OCI-LY3 (cell line): ENCODE measurements at regions not wholly inside any gene's neighbourhood (a gene's known extent, or its start where the extent isn't known, plus 50 kb on each side); places are given as distances from the start of the nearest gene placed in this dataset.

Experiments
- H2AFZ ChIP-seq: fragments of 200-600, 300-600 bp; shearing (Covaris generic); 2 replicates; pipeline ENCODE4 v1.6.0; 2014; ENCODE audit warnings: antibody characterized with exemption, low read depth, low read length
- H3K27ac ChIP-seq: fragments of 200-600, 300-600 bp; sonication (generic); 2 replicates; pipeline ENCODE4 v1.5.1; 2014; ENCODE audit warnings: mild to moderate bottlenecking, low read length, moderate library complexity, mixed read lengths
- H3K27me3 ChIP-seq: fragments of 200-600, 300-600 bp; sonication (generic); 2 replicates; pipeline ENCODE4 v1.6.1; 2014; ENCODE audit warnings: low read depth, low read length, mixed read lengths
- H3K36me3 ChIP-seq: fragments of 200-600, 300-600 bp; sonication (generic); replicated peaks from 2 replicates; pipeline ENCODE3; 2014; ENCODE audit warnings: low read depth, low read length, mixed read lengths
- H3K4me1 ChIP-seq: fragments of 300-600, 200-600 bp; sonication (generic); 2 replicates; pipeline ENCODE4 v1.6.1; 2014; ENCODE audit warnings: low read length, mixed read lengths
- H3K4me2 ChIP-seq: fragments of 200-600, 300-600 bp; sonication (generic); 2 replicates; pipeline ENCODE4 v1.6.1; 2014; ENCODE audit warnings: low read length, mixed read lengths
- H3K4me3 ChIP-seq: fragments of 300-600, 200-600 bp; sonication (generic); 2 replicates; pipeline ENCODE4 v1.5.1; 2014; ENCODE audit warnings: antibody characterized with exemption, mild to moderate bottlenecking, low read length, moderate library complexity
- H3K79me2 ChIP-seq: fragments of 300-600, 200-600 bp; shearing (Covaris generic); 2 replicates; pipeline ENCODE4 v1.6.1; 2014; ENCODE audit warnings: mild to moderate bottlenecking, low read length, mixed read lengths
- H3K9ac ChIP-seq: fragments of 300-600, 200-600 bp; shearing (Covaris generic); 2 replicates; pipeline ENCODE4 v1.6.0; 2014; ENCODE audit warnings: mild to moderate bottlenecking, low read length, moderate library complexity
- H3K9me3 ChIP-seq: fragments of 200-600, 300-600 bp; shearing (Covaris generic); 2 replicates; pipeline ENCODE4 v1.6.1; 2014; ENCODE audit warnings: low read length, mixed read lengths; ENCODE audit not compliant: insufficient read depth
- H4K20me1 ChIP-seq: fragments of 200-600, 300-600 bp; sonication (generic); 2 replicates; pipeline ENCODE4 v1.6.1; 2016; ENCODE audit warnings: low read length, mixed read lengths; ENCODE audit not compliant: insufficient read depth
- EZH2phosphoT487 ChIP-seq: fragments of 200-600 bp; shearing (Covaris generic); IDR thresholded peaks from 2 replicates; pipeline ENCODE4 v1.6.1; 2018; ENCODE audit warnings: antibody characterized with exemption, mixed run types, low read depth
- TF ChIP-seq, protein P1 (sequence below): fragments of 200-600, 300-600 bp; sonication (generic); IDR thresholded peaks from 2 replicates; pipeline ENCODE4 v1.5.1; 2014; ENCODE audit warnings: antibody characterized with exemption, low read length, low read depth

DNA sequence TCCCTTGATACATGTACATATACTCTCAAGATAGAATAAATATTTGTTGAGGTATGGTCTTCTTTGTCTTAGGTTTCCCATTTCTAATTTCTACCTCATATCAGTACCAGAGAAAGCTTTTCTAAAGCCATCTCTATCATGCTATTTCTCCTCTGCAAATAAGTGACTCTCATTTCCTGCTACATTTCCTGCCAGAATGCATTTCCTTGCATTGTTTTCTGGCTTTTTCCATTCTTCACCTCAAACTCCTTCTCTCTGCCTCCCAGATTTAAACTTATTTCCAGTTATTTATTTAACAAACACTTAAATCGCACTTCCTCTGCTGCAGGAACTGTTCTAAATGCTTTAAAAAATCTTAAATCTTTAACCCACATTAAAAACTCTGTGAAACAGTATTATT lies 74.4 kb upstream of the STMND1 start:
- no peak overlapping the region for H3K4me2 ChIP-seq
- H3K27me3 ChIP-seq: peaks cover 26% of the 10 kb centered on the region
- no peak for TF ChIP-seq EZH2phosphoT487
- TF ChIP-seq, protein P1, sequence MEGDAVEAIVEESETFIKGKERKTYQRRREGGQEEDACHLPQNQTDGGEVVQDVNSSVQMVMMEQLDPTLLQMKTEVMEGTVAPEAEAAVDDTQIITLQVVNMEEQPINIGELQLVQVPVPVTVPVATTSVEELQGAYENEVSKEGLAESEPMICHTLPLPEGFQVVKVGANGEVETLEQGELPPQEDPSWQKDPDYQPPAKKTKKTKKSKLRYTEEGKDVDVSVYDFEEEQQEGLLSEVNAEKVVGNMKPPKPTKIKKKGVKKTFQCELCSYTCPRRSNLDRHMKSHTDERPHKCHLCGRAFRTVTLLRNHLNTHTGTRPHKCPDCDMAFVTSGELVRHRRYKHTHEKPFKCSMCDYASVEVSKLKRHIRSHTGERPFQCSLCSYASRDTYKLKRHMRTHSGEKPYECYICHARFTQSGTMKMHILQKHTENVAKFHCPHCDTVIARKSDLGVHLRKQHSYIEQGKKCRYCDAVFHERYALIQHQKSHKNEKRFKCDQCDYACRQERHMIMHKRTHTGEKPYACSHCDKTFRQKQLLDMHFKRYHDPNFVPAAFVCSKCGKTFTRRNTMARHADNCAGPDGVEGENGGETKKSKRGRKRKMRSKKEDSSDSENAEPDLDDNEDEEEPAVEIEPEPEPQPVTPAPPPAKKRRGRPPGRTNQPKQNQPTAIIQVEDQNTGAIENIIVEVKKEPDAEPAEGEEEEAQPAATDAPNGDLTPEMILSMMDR: no peak
- H3K9ac ChIP-seq: no peak overlapping the region
- no peak overlapping the region for H2AFZ ChIP-seq
- H4K20me1 ChIP-seq: no peaks in the 10 kb centered on the region
- no peaks in the 10 kb centered on the region for H3K79me2 ChIP-seq
- H3K9me3 ChIP-seq: no peaks in the 10 kb centered on the region; the same call in 1 of the 2 replicates
- H3K4me1 ChIP-seq: peaks cover 7% of the 10 kb centered on the region
- no peak overlapping the region for H3K4me3 ChIP-seq
- no peaks in the 10 kb centered on the region for H3K36me3 ChIP-seq
- H3K27ac ChIP-seq: no peak overlapping the region

DNA sequence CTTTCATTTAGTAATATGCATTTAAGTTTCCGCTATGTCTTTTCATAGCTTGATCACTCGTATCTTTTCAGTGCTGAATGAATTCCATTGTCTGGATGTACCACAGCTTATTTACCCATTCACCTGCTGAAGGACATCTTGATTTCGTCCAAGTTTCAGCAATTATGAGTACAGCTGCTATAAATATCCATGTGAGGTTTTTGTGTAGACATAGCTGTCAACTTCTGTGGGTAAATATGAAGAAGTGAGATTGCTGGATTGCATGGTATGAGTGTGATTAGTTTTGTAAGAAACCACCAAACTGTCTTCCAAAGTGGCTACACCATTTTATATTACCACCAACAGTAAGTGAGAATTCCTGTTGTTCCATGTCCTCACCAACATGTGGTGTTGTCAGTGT lies 79.2 kb upstream of the STMND1 start:
- H3K4me1 ChIP-seq: peaks cover 11% of the 10 kb centered on the region
- 0 out of 2 replicates have a peak overlapping the region, but pooled peaks have one; percentile 28 for H3K4me2 ChIP-seq
- no peaks in the 10 kb centered on the region for H3K79me2 ChIP-seq
- no peaks in the 10 kb centered on the region for H3K36me3 ChIP-seq
- H3K9me3 ChIP-seq: no peaks in the 10 kb centered on the region; the same call in 1 of the 2 replicates
- H3K4me3 ChIP-seq: no peak overlapping the region
- TF ChIP-seq EZH2phosphoT487: no peak
- TF ChIP-seq, protein P1: no peak
- H3K27ac ChIP-seq: no peak overlapping the region
- peaks cover 43% of the 10 kb centered on the region for H3K27me3 ChIP-seq
- H4K20me1 ChIP-seq: no peaks in the 10 kb centered on the region
- no peak overlapping the region for H2AFZ ChIP-seq
- H3K9ac ChIP-seq: no peak overlapping the region

DNA sequence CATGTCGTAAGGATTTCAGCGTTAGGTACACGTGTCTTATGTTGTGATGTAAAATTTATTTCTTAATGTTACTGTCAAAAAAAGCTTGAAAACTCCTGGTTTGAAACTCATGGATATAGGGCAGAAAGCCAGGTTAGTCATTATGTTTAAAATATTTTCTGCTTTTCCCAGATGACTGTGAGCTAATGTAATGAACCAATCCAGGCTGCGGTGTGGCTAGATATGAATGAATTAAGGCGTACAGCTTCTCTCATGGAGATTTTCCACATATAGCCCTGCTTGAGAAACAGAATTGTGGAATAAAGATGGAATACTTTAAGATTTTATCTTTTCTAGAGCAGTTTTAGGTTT lies 80.3 kb upstream of the STMND1 start:
- H3K9me3 ChIP-seq: no peaks in the 10 kb centered on the region; the same call in 1 of the 2 replicates
- H2AFZ ChIP-seq: no peak overlapping the region
- no peak overlapping the region for H3K4me3 ChIP-seq
- no peak overlapping the region for H3K4me2 ChIP-seq
- no peak overlapping the region for H3K9ac ChIP-seq
- H3K4me1 ChIP-seq: peaks cover 11% of the 10 kb centered on the region
- TF ChIP-seq EZH2phosphoT487: no peak
- TF ChIP-seq, protein P1: no peak
- H3K27me3 ChIP-seq: peaks cover 34% of the 10 kb centered on the region
- H3K79me2 ChIP-seq: no peaks in the 10 kb centered on the region
- H3K36me3 ChIP-seq: no peaks in the 10 kb centered on the region
- H4K20me1 ChIP-seq: no peaks in the 10 kb centered on the region
- no peak overlapping the region for H3K27ac ChIP-seq

DNA sequence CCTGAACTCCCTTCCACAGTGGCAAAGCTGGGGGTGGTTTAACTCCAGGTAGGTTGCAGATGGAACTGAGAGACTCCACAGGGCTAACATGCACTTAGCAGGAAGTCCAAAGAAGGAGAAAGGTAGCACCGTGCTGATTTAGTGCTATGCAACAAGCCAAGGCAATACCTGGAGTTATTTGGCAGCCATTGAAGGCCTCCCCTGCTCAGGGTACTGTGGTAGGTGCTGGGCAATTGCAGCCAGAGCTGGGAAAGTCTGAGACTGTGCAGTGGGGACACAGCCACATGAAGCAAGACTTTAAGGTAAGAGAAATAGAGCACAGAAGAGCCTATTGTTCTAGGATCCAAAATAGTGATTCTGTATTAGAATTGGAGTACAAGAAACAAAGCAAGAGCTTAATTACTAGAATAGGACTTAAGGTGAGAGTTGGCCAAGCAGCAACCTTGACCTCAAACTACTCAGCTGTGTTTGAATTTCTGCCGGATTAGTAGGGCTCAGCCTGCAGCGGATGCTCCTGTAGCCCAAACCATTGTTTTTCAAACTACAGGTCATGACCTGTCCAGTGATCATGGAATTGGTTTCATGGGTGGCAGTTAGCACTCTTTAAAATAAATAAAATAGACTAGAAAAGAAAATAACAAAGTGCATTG lies 80.8 kb upstream of the STMND1 start:
- TF ChIP-seq, protein P1: no peak
- no peak for TF ChIP-seq EZH2phosphoT487
- no peak overlapping the region for H3K4me3 ChIP-seq
- peaks cover 29% of the 10 kb centered on the region for H3K27me3 ChIP-seq
- H3K4me2 ChIP-seq: no peak overlapping the region
- peaks cover 11% of the 10 kb centered on the region for H3K4me1 ChIP-seq
- no peaks in the 10 kb centered on the region; the same call in 1 of the 2 replicates for H3K9me3 ChIP-seq
- no peaks in the 10 kb centered on the region for H3K36me3 ChIP-seq
- no peak overlapping the region for H2AFZ ChIP-seq
- no peaks in the 10 kb centered on the region for H4K20me1 ChIP-seq
- no peak overlapping the region for H3K9ac ChIP-seq
- no peaks in the 10 kb centered on the region for H3K79me2 ChIP-seq
- H3K27ac ChIP-seq: no peak overlapping the region
